HEK293T (cell line): ENCODE measurements at regions not wholly inside any gene's neighbourhood (a gene's known extent, or its start where the extent isn't known, plus 50 kb on each side); places are given as distances from the start of the nearest gene placed in this dataset.
"Not testable (repeated sequence)": the region's sequence is repeated elsewhere in the genome, so short reads cannot be mapped to it uniquely, and the experiment has no call there.

Experiments
- CTCF ChIA-PET: fragments of 350-600 bp; formaldehyde crosslinking; extraction: SDS; loops from one replicate; lab custom pipeline; 2021; ENCODE audit warnings: antibody characterized with exemption, inconsistent platforms; lab: Yijun Ruan, JAX
- POLR2A ChIA-PET: fragments of 350-600 bp; formaldehyde crosslinking; extraction: SDS; loops from one replicate; lab custom pipeline; 2020; ENCODE audit warnings: antibody characterized with exemption, inconsistent platforms; lab: Yijun Ruan, JAX
- DNase-seq: peaks from one replicate; pipeline ENCODE4 v3.0.0; 2012; ENCODE audit warnings: mixed read lengths; ENCODE audit errors: extremely low spot score
- ARNT ChIP-seq: fragments of 450-650 bp; IDR thresholded peaks from 2 replicates; pipeline ENCODE4 v1.6.1; 2017; ENCODE audit warnings: mild to moderate bottlenecking
- BHLHE40 ChIP-seq: fragments of 450-650 bp; IDR thresholded peaks from 2 replicates; pipeline ENCODE4 v1.6.1; 2016; ENCODE audit warnings: mild to moderate bottlenecking, moderate library complexity, borderline replicate concordance
- CTBP1 ChIP-seq: fragments of 450-650 bp; IDR thresholded peaks from 2 replicates; pipeline ENCODE4 v1.6.1; 2016; ENCODE audit warnings: borderline replicate concordance
- ELF4 ChIP-seq: fragments of 450-650 bp; IDR thresholded peaks from 2 replicates; pipeline ENCODE4 v1.6.1; 2017; ENCODE audit warnings: antibody characterized with exemption
- FOXA1 ChIP-seq: fragments of 450-650 bp; IDR thresholded peaks from 2 replicates; pipeline ENCODE4 v1.6.1; 2016; ENCODE audit warnings: mild to moderate bottlenecking
- FOXK2 ChIP-seq: fragments of 450-650 bp; IDR thresholded peaks from 2 replicates; pipeline ENCODE4 v1.6.1; 2016; ENCODE audit warnings: mild to moderate bottlenecking
- FOXM1 ChIP-seq: fragments of 450-650 bp; IDR thresholded peaks from 2 replicates; pipeline ENCODE4 v1.6.1; 2017; ENCODE audit warnings: mild to moderate bottlenecking, borderline replicate concordance
- HDGF ChIP-seq: fragments of 450-650 bp; IDR thresholded peaks from 2 replicates; pipeline ENCODE4 v1.6.1; 2017; ENCODE audit warnings: antibody characterized with exemption, borderline replicate concordance
- L3MBTL2 ChIP-seq: fragments of 450-650 bp; conservative IDR thresholded peaks from 2 replicates; pipeline ENCODE4 v1.6.1; 2016; ENCODE audit warnings: mild to moderate bottlenecking
- LEF1 ChIP-seq: fragments of 450-650 bp; IDR thresholded peaks from 2 replicates; pipeline ENCODE4 v1.6.1; 2017; ENCODE audit warnings: mild to moderate bottlenecking, borderline replicate concordance
- NFRKB ChIP-seq: fragments of 450-650 bp; IDR thresholded peaks from 2 replicates; pipeline ENCODE4 v1.6.1; 2016; ENCODE audit warnings: mild to moderate bottlenecking, moderate library complexity
- PKNOX1 ChIP-seq: fragments of 450-650 bp; IDR thresholded peaks from 2 replicates; pipeline ENCODE4 v1.6.1; 2016
- SP1 ChIP-seq: fragments of 450-650 bp; IDR thresholded peaks from 2 replicates; pipeline ENCODE4 v1.6.1; 2017
- SUZ12 ChIP-seq: fragments of 450-650 bp; IDR thresholded peaks from 2 replicates; pipeline ENCODE4 v1.6.1; 2016; ENCODE audit warnings: mild to moderate bottlenecking
- TARDBP ChIP-seq: fragments of 450-650 bp; IDR thresholded peaks from 2 replicates; pipeline ENCODE4 v1.6.1; 2016
- ZNF384 ChIP-seq: fragments of 450-650 bp; IDR thresholded peaks from 2 replicates; pipeline ENCODE4 v1.6.1; 2016

DNA sequence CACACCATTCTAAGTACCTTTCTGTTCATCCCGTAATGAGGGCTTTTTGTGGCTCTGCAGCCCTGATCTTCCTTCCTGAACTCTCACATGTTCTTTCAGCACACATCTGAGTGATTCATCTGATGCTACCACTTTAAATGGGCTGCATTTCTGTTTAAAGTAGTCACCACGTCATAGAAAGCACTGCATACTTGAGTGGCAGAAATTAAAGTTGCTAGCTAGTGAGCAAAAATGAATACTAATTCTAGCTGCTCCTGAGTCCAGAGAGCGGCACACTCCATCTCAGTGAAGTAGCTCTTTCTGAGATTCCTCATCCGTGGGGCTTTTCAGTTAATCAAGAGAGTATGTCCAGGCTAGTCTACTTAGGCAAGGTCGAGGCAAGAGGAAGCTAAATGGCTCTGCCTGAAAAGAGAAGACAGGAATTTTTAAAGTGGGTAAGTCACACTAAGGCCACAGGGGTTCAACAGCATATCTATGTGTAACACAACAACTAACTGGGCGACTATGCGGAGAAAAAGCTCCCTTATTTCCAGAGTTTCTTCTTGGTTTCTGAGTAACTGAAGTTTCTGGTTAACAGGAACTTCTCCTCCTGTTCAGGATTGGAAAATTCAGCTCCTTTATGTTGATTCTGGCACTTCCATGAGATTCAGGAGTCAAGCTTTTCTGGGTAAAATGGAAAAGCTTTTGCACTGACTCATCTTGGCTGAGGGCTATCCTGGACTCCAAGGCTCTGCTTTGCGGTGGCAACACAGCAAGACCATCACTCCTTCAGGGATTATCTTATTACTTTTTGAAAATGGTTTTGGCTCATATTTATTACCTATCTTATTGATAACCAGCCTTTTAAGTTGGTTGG is 109.5 kb downstream of the TAF11L14 start:
- ChIA-PET CTCF (no interaction called here), POLR2A (no interaction called here)
- no peak for DNase-seq
- no peak for TF ChIP-seq FOXK2
- TF ChIP-seq ARNT = no peak
- TF ChIP-seq FOXA1 = no peak
- no peak for TF ChIP-seq TARDBP
- TF ChIP-seq NFRKB = no peak
- TF ChIP-seq SP1 = no peak
- no peak for TF ChIP-seq PKNOX1
- no peak for TF ChIP-seq ELF4
- no peak for TF ChIP-seq HDGF
- TF ChIP-seq CTBP1 = no peak
- TF ChIP-seq LEF1 = no peak
- no peak for TF ChIP-seq ZNF384
- no peak for TF ChIP-seq SUZ12
- TF ChIP-seq BHLHE40 = no peak
- TF ChIP-seq L3MBTL2 = no peak
- TF ChIP-seq FOXM1 = no peak

DNA sequence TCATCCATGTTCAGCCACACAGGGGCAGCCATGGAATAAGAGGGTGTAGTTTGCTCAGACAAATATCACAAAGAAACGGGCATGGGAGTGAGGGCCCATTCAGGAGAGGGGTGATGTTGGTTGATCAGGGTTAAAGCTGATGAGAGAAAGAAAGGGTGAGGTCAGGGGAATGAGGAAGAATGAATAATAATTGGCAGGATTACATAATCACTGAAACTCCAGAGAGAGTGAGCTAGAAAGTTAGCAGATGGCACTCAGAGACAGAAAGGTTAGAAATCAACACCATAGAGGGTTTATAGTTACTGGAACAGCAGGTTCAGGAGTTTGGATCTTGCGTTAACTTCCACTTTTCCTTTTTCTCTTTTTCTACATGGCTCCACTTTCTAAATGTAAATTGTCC is 113.9 kb downstream of the TAF11L14 start:
- no peak for DNase-seq
- POLR2A ChIA-PET = no interaction called here
- CTCF ChIA-PET = no interaction called here
- TF ChIP-seq L3MBTL2 (no peak), CTBP1 (no peak), LEF1 (no peak)

DNA sequence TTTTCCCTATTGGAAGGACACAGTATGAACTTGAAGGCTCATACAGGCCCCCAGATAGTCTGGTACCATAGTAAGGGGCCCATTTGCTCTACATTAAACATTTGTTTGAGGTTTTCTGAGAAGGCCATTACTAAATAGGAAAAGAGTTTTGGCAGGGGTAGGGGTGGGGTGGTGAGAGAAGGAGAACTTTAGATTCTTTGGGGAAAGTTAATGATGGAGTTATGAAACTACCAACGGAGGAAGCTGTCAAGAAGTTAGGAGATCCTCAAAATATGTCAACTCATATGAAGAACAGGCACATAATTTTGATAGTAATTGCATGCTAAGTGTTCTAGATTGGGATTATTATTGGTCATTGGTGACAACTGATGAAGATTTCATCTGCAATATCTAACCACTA is 114.7 kb downstream of the TAF11L14 start:
- DNase-seq = no peak
- ChIA-PET POLR2A (no interaction called here), CTCF (no interaction called here)
- no peak for TF ChIP-seq SP1
- no peak for TF ChIP-seq FOXK2
- TF ChIP-seq SUZ12 = no peak
- TF ChIP-seq TARDBP = no peak
- no peak for TF ChIP-seq FOXA1
- TF ChIP-seq LEF1 = no peak
- TF ChIP-seq ELF4 = no peak
- no peak for TF ChIP-seq PKNOX1
- no peak for TF ChIP-seq L3MBTL2
- TF ChIP-seq ZNF384 = no peak
- TF ChIP-seq ARNT = no peak
- no peak for TF ChIP-seq HDGF
- TF ChIP-seq CTBP1 = no peak
- no peak for TF ChIP-seq NFRKB
- no peak for TF ChIP-seq BHLHE40
- no peak for TF ChIP-seq FOXM1

GRCh38 chr5:17755406-17755805 is 121.1 kb downstream of the TAF11L14 start:
- CTCF ChIA-PET, DNase-seq, POLR2A ChIA-PET: not testable (repeated sequence)

DNA sequence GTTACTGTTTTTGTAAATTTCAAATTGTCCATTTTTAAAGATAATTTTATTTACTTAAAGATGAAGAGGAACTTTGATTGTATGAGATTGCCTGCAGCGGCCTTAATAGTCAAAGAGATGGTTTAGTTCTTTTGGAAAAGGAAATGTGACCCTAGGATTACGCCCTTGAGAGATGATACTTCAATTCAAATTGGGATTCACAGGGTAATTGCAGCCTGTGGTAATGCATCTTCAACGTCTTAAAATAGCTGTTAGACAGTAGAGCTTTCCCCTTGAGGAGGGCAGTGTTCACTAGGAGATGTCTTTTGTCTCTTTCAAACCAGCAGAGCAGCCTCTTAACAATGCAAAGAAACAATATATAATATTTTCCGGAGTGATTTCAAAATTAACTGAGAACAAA is 127.1 kb downstream of the TAF11L14 start:
- TF ChIP-seq FOXA1 (no peak), BHLHE40 (no peak), FOXK2 (no peak), NFRKB (no peak), HDGF (no peak), L3MBTL2 (no peak), CTBP1 (no peak), TARDBP (no peak), PKNOX1 (no peak), SUZ12 (no peak), ZNF384 (no peak), ELF4 (no peak), SP1 (no peak), FOXM1 (no peak), LEF1 (no peak), ARNT (no peak)
- ChIA-PET CTCF (no interaction called here), POLR2A (no interaction called here)
- DNase-seq = no peak

GRCh38 chr5:17763301-17763700 is 129.0 kb downstream of the TAF11L14 start:
- CTCF ChIA-PET = no interaction called here
- POLR2A ChIA-PET = no interaction called here
- TF ChIP-seq BHLHE40 (no peak), FOXK2 (no peak), SUZ12 (no peak), TARDBP (no peak), CTBP1 (no peak), ARNT (no peak), SP1 (no peak), ELF4 (no peak), NFRKB (no peak), HDGF (no peak), LEF1 (no peak), FOXM1 (no peak)
- DNase-seq = no peak
